ENCODE measurements at regions not wholly inside any gene's neighbourhood (a gene's known extent, or its start where the extent isn't known, plus 50 kb on each side); places are given as distances from the start of the nearest gene placed in this dataset.

- TF ChIP-seq EP300 (IDR thresholded peaks at IDR 0.05) (no peak), POLR2AphosphoS5 (IDR thresholded peaks at IDR 0.05) (no peak), CTCF (IDR thresholded peaks at IDR 0.05) (no peak), POLR2A (IDR thresholded peaks at IDR 0.05) (no peak)
Measured at GRCh38 chr6:128801621-128802020, 81.3 kb upstream of the LAMA2 start.

All from stomach (tissue), 4 donors.